NB4 (cell line): ENCODE measurements at regions not wholly inside any gene's neighbourhood (a gene's known extent, or its start where the extent isn't known, plus 50 kb on each side); places are given as distances from the start of the nearest gene placed in this dataset.

Experiments used
- DNase-seq: peaks from one replicate; pipeline ENCODE4 v3.0.0; 2010; ENCODE audit warnings: low read depth
- H3K4me3 ChIP-seq: one replicate; pipeline ENCODE4 v1.5.1; 2011; ENCODE audit warnings: mild to moderate bottlenecking, low read depth, low read length, moderate library complexity
- CTCF ChIP-seq: IDR thresholded peaks from one replicate; pipeline ENCODE4 v1.5.1; 2012; ENCODE audit warnings: low read depth, low read length
- MAX ChIP-seq: IDR thresholded peaks from 2 replicates; pipeline ENCODE4 v1.6.1; 2011; ENCODE audit warnings: low read depth, low read length
- MYC ChIP-seq: IDR thresholded peaks from 2 replicates; pipeline ENCODE4 v1.6.1; 2011; ENCODE audit warnings: low read depth, low read length
- POLR2A ChIP-seq: IDR thresholded peaks from 2 replicates; pipeline ENCODE4 v1.6.1; 2011; ENCODE audit warnings: mild to moderate bottlenecking; ENCODE audit not compliant: insufficient read length; ENCODE audit errors: extremely low read depth

GRCh38 chr18:73458186-73458964, 590.6 kb upstream of the NETO1 start:
- TF ChIP-seq CTCF (no peak), MAX (no peak), MYC (no peak), POLR2A (no peak)
- no peak overlapping the region for H3K4me3 ChIP-seq
- no peak for DNase-seq

DNA sequence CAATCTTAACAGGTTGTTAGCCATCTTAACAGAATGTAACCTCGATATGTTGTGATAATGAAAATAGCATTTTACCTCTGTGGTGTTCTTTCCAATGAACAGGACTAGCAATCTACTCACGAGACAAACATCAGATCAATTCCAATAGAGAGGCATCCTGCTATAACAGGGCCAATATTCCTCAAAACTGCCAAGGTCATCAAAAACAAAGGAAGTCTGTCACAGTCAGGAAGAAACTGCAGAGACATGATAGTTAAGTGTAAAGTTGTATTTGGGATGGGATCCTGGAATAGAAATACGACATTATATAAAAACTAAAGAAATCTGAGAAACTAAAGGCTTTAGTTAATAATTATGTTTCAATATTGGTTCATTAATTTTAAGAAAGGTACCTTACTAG, 588.9 kb upstream of the NETO1 start:
- DNase-seq = no peak
- no peak overlapping the region for H3K4me3 ChIP-seq
- TF ChIP-seq CTCF (no peak), MYC (no peak), MAX (no peak), POLR2A (no peak)

GRCh38 chr18:73452866-73453265, 585.1 kb upstream of the NETO1 start:
- DNase-seq = no peak
- no peak overlapping the region for H3K4me3 ChIP-seq
- no peak for TF ChIP-seq MAX

- TF ChIP-seq CTCF (no peak), MYC (no peak), POLR2A (no peak), MAX (no peak)
- DNase-seq = no peak
- no peak overlapping the region for H3K4me3 ChIP-seq
Observed at GRCh38 chr18:73446502-73446901, 578.7 kb upstream of the NETO1 start.

- DNase-seq = no peak
- H3K4me3 ChIP-seq = no peak overlapping the region
- TF ChIP-seq MYC (no peak), CTCF (no peak), POLR2A (no peak), MAX (no peak)
Observed at GRCh38 chr18:73431620-73432019, 563.8 kb upstream of the NETO1 start.

- no peak for DNase-seq
- no peak overlapping the region for H3K4me3 ChIP-seq
Observed at GRCh38 chr18:73421010-73421409, 553.2 kb upstream of the NETO1 start.

More at GRCh38 chr18:73421010-73421409, 553.2 kb upstream of the NETO1 start:
- TF ChIP-seq POLR2A = no peak
- no peak for TF ChIP-seq CTCF
- TF ChIP-seq MYC = no peak
- no peak for TF ChIP-seq MAX
